IPS DF 6.9 (cell line): ENCODE measurements at regions not wholly inside any gene's neighbourhood (a gene's known extent, or its start where the extent isn't known, plus 50 kb on each side); places are given as distances from the start of the nearest gene placed in this dataset.
"Not testable (repeated sequence)": the region's sequence is repeated elsewhere in the genome, so short reads cannot be mapped to it uniquely, and the experiment has no call there.

Source experiments
- DNase-seq: peaks from one replicate; pipeline ENCODE4 v3.0.0-alpha.2; 2013; ENCODE audit warnings: low read depth, low spot score
- H3K27ac ChIP-seq: one replicate; pipeline ENCODE4 v1.5.1; 2013; ENCODE audit warnings: low read length, control low read depth
- H3K27me3 ChIP-seq: 2 replicates; pipeline ENCODE4 v1.6.1; 2013; ENCODE audit warnings: mild to moderate bottlenecking, low read length; ENCODE audit not compliant: control insufficient read depth, insufficient read depth
- H3K36me3 ChIP-seq: 2 replicates; pipeline ENCODE4 v1.6.1; 2013; ENCODE audit warnings: low read length; ENCODE audit not compliant: control insufficient read depth, insufficient read depth
- H3K4me1 ChIP-seq: 2 replicates; pipeline ENCODE4 v1.6.1; 2013; ENCODE audit warnings: low read length; ENCODE audit not compliant: control insufficient read depth, insufficient read depth
- H3K4me3 ChIP-seq: 2 replicates; pipeline ENCODE4 v1.5.1; 2013; ENCODE audit warnings: mild to moderate bottlenecking, low read length
- H3K9me3 ChIP-seq: 2 replicates; pipeline ENCODE4 v1.6.1; 2013; ENCODE audit warnings: low read length, inconsistent platforms; ENCODE audit not compliant: control insufficient read depth, insufficient read depth
- WGBS: extraction: QIAGEN DNeasy Blood & Tissue Kit; methylation state at CpG from one replicate; pipeline ENCODE4 v1.1.7; 2013; ENCODE audit warnings: mixed read lengths, missing lambda C conversion rate; ENCODE audit not compliant: insufficient read length, insufficient coverage; 5-methylcytosine and 5-hydroxymethylcytosine counted together

DNA sequence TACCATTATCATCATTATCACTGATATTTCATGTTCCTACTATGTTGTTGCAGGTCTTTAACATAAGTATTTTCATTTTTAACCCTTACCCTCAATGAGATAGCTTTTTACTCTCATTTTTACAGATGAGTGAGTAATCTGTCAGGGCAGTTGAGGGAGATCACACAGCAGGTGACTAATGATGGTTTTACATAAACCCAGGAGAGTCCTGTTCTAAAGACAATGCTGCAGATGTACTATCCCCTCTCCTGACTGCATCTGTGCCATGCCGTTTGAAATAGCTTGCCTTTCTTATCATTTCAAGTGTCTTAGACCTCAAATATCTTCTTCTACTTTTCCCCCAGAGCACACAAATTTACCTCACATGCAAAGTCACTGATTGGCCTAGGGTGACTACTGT is 1552.1 kb upstream of the SEL1L start:
- H3K27me3 ChIP-seq: no peaks in the 10 kb centered on the region
- H3K4me1 ChIP-seq: no peaks in the 10 kb centered on the region
- no peak for DNase-seq
- H3K36me3 ChIP-seq: no peaks in the 10 kb centered on the region
- no peaks in the 10 kb centered on the region for H3K9me3 ChIP-seq
- no peak overlapping the region for H3K4me3 ChIP-seq
- WGBS: no CpG with 5 or more reads among the region's 1 CpG
- H3K27ac ChIP-seq: no peak overlapping the region

- not testable (repeated sequence) for H3K36me3 ChIP-seq, H3K4me3 ChIP-seq, H3K4me1 ChIP-seq, H3K27ac ChIP-seq, DNase-seq, H3K27me3 ChIP-seq, H3K9me3 ChIP-seq
- no CpG with 5 or more reads among the region's 47 CpGs for whole genome bisulfite sequencing
Measured at GRCh38 chr14:83091991-83092956, 1558.6 kb upstream of the SEL1L start.

- H3K4me3 ChIP-seq: no peak overlapping the region
- no peaks in the 10 kb centered on the region for H3K4me1 ChIP-seq
- WGBS: no CpG with 5 or more reads among the region's 1 CpG
- no peaks in the 10 kb centered on the region for H3K27me3 ChIP-seq
- H3K27ac ChIP-seq: no peak overlapping the region
- H3K36me3 ChIP-seq: no peaks in the 10 kb centered on the region
- DNase-seq: no peak
- H3K9me3 ChIP-seq: no peaks in the 10 kb centered on the region
Measured at GRCh38 chr14:83096092-83096491, 1562.4 kb upstream of the SEL1L start.

DNA sequence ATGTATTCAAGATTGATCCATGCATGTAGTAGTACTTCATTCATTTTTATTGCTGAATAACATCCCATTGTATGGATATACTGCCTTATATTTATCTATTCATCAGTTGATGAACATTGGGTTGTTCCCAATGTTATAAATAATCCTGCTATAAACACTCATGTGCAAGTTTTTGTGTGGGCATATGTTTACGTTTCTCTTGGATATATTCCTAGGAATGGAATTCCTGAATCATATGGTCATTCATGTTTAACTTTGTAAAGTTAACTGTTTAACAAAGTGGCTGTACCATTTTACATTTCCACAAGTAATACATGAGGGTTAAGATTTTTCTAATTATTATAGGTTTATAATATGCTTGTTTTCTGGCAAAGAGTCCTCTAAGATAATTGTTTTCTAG is 1568.2 kb upstream of the SEL1L start:
- no peak for DNase-seq
- Histone ChIP-seq H3K9me3 (no peaks in the 10 kb centered on the region), H3K27ac (no peak overlapping the region), H3K27me3 (no peaks in the 10 kb centered on the region), H3K4me3 (no peak overlapping the region), H3K4me1 (no peaks in the 10 kb centered on the region), H3K36me3 (no peaks in the 10 kb centered on the region)
- no CpG with 5 or more reads among the region's 1 CpG for WGBS

DNA sequence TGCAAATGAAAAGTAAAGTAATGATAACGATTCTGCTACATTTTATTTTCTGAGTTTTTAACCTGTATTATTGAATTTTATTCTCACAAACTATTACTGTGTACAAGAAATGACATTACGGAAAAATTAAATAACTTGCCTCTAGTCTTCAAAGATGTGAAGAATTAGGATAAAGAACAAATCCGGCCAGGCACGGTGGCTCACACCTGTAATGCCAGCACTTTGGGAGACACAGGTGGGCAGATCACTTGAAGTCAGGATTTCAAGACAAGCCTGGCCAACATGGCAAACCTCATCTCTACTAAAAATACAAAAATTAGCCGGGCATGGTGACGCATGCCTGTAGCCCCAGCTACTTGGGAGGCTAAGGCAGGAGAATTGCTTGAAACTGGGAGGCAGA is 1584.4 kb upstream of the SEL1L start:
- no peaks in the 10 kb centered on the region for H3K27me3 ChIP-seq
- no peaks in the 10 kb centered on the region for H3K36me3 ChIP-seq
- no CpG with 5 or more reads among the region's 6 CpGs for WGBS
- H3K4me3 ChIP-seq: no peak overlapping the region
- no peaks in the 10 kb centered on the region for H3K4me1 ChIP-seq
- no peak overlapping the region for H3K27ac ChIP-seq
- no peak for DNase-seq
- H3K9me3 ChIP-seq: no peaks in the 10 kb centered on the region

GRCh38 chr14:83120187-83120586 is 1586.5 kb upstream of the SEL1L start:
- no peaks in the 10 kb centered on the region for H3K27me3 ChIP-seq
- WGBS: no CpG with 5 or more reads among the region's 2 CpGs
- no peak overlapping the region for H3K27ac ChIP-seq
- no peaks in the 10 kb centered on the region for H3K36me3 ChIP-seq
- DNase-seq: no peak
- H3K4me1 ChIP-seq: no peaks in the 10 kb centered on the region
- no peaks in the 10 kb centered on the region for H3K9me3 ChIP-seq
- H3K4me3 ChIP-seq: no peak overlapping the region

GRCh38 chr14:83126076-83126475 is 1592.4 kb upstream of the SEL1L start:
- Histone ChIP-seq H3K4me3 (no peak overlapping the region), H3K9me3 (no peaks in the 10 kb centered on the region), H3K27ac (no peak overlapping the region), H3K4me1 (no peaks in the 10 kb centered on the region), H3K36me3 (no peaks in the 10 kb centered on the region), H3K27me3 (no peaks in the 10 kb centered on the region)
- WGBS: no CpG with 5 or more reads among the region's 4 CpGs
- no peak for DNase-seq

DNA sequence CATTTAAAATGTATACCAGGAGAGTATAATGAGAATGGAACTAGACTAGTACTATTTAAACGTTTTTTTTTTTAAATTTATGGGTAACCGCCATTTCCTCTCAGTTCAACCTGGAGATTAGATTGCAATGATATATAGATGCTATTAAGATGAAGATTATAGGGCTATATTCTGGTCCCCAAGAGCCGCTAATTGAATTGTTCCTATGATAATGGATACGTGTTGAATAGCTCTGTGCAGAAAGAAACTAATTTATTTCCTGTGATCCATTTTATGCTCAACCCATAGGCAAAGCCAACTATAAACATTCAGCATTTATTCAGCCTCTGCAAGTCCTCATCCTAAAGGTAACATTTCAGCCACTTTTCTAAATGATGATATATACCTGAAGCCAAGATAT is 1595.1 kb upstream of the SEL1L start:
- WGBS: no CpG with 5 or more reads among the region's 4 CpGs
- H3K27me3 ChIP-seq: no peaks in the 10 kb centered on the region
- no peak overlapping the region for H3K4me3 ChIP-seq
- no peak for DNase-seq
- H3K4me1 ChIP-seq: no peaks in the 10 kb centered on the region
- H3K9me3 ChIP-seq: no peaks in the 10 kb centered on the region
- H3K36me3 ChIP-seq: no peaks in the 10 kb centered on the region
- H3K27ac ChIP-seq: no peak overlapping the region

DNA sequence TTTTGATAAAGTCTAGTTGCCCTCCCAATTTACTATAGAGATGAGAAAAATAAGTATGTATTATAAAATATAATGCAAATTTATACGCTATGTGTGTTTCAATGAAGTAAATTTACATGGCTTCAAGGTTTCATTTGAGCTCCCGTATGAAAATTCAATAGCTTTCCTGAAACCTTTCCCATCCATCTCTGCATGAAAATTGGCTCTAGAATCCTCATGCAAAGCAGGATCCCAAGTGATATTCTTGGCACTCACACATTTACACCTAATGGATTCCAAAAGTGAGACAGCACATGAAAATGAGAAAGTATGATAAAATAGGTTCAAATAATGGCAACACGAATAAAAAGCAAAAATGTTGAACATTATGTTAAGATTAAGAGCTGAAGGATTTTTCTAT is 1595.8 kb upstream of the SEL1L start:
- Histone ChIP-seq H3K36me3 (no peaks in the 10 kb centered on the region), H3K27ac (no peak overlapping the region), H3K4me1 (peaks cover 1% of the 10 kb centered on the region; the same call in 1 of the 2 replicates), H3K4me3 (no peak overlapping the region), H3K27me3 (no peaks in the 10 kb centered on the region), H3K9me3 (no peaks in the 10 kb centered on the region)
- DNase-seq: no peak
- 100% methylated on average over 1 of the region's 3 CpGs for WGBS

DNA sequence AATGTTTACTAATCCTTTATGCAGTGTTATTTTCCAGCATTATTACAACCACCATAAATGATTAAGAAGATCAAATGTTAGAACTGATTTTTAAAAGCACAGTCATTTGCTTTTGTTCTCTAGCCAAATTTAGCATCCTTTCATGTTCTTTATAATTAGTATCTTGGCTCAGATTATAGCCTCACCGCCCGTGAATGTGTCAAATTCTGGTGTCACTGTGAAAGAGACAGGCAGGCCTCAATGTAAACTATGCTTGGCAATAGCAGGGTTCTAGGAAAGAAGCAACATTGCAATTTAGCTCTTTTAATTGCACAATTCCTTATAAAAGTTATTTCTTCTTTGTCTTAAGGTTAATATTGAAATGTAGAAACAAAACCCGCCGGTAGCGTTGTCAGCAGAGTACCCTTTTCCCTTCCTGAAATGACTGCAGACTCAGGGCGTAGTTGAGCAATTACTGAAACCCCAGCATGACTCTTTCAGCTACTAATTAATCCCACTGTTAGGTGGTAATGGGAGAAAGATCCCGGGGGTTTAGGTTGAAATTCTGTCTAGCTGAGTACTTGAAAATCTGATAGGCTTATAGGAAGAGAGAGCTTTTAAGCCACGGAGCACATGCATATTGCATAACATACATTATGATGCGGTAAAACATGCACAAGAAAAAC is 1600.5 kb upstream of the SEL1L start:
- no CpG with 5 or more reads among the region's 9 CpGs for WGBS
- Histone ChIP-seq H3K27ac (no peak overlapping the region), H3K4me1 (peaks cover 1% of the 10 kb centered on the region; the same call in 1 of the 2 replicates), H3K27me3 (no peaks in the 10 kb centered on the region), H3K9me3 (no peaks in the 10 kb centered on the region), H3K36me3 (no peaks in the 10 kb centered on the region), H3K4me3 (no peak overlapping the region)
- DNase-seq: no peak
